HG03442 (cell line): ENCODE measurements at regions not wholly inside any gene's neighbourhood (a gene's known extent, or its start where the extent isn't known, plus 50 kb on each side); places are given as distances from the start of the nearest gene placed in this dataset.

Source experiments
- ATAC-seq: cut with Tn5 transposase; IDR thresholded peaks from one replicate; pipeline ENCODE4 v1.9.1; 2021; ENCODE audit warnings: mild to moderate bottlenecking, moderate library complexity; ENCODE audit not compliant: unreplicated experiment

GRCh38 chr1:4086085-4086850 is 186.2 kb upstream of the C1orf174 start:
- no peak for ATAC-seq

- ATAC-seq: no peak
These were observed 186.8 kb upstream of the C1orf174 start for GRCh38 chr1:4086921-4087320.

- no peak for ATAC-seq
These were observed 187.7 kb upstream of the C1orf174 start for GRCh38 chr1:4087530-4088420.

GRCh38 chr1:4088676-4089075 is 188.6 kb upstream of the C1orf174 start:
- no peak for ATAC-seq

- ATAC-seq: no peak
These were observed 189.5 kb upstream of the C1orf174 start for GRCh38 chr1:4089421-4090175.

GRCh38 chr1:4090556-4090955 is 190.5 kb upstream of the C1orf174 start:
- ATAC-seq: no peak

GRCh38 chr1:4090976-4091660 is 191.0 kb upstream of the C1orf174 start:
- ATAC-seq: no peak

GRCh38 chr1:4091996-4092395 is 191.9 kb upstream of the C1orf174 start:
- no peak for ATAC-seq

GRCh38 chr1:4093856-4094565 is 193.9 kb upstream of the C1orf174 start:
- no peak for ATAC-seq

- no peak for ATAC-seq
These were observed 195.4 kb upstream of the C1orf174 start for GRCh38 chr1:4095433-4095971.

GRCh38 chr1:4101459-4102161 is 201.5 kb upstream of the C1orf174 start:
- no peak for ATAC-seq

GRCh38 chr1:4105300-4105880 is 205.3 kb upstream of the C1orf174 start:
- ATAC-seq: no peak

GRCh38 chr1:4106731-4107130 is 206.7 kb upstream of the C1orf174 start:
- no peak for ATAC-seq

GRCh38 chr1:4107291-4107690 is 207.2 kb upstream of the C1orf174 start:
- no peak for ATAC-seq

- no peak for ATAC-seq
These were observed 208.3 kb upstream of the C1orf174 start for GRCh38 chr1:4108331-4108730.

- no peak for ATAC-seq
These were observed 208.9 kb upstream of the C1orf174 start for GRCh38 chr1:4108758-4109627.

- no peak for ATAC-seq
These were observed 209.5 kb upstream of the C1orf174 start for GRCh38 chr1:4109628-4109940.

- no peak for ATAC-seq
These were observed 210.8 kb upstream of the C1orf174 start for GRCh38 chr1:4110888-4111287.
